H1 (cell line): ENCODE measurements at regions not wholly inside any gene's neighbourhood (a gene's known extent, or its start where the extent isn't known, plus 50 kb on each side); places are given as distances from the start of the nearest gene placed in this dataset.
A peak's percentile ranks its signal among the peaks of the same experiment; 100 is the strongest.

Source experiments
- CTCF ChIA-PET: fragments of 300-600 bp; sonication (Branson Sonifier 250); formaldehyde crosslinking; loops from one replicate; lab custom pipeline; 2021; ENCODE audit not compliant: partially characterized antibody; lab: Charles Lee
- POLR2A ChIA-PET: fragments of 300-600 bp; sonication (Branson Sonifier 250); formaldehyde crosslinking; loops from one replicate; lab custom pipeline; 2021; ENCODE audit warnings: inconsistent platforms; ENCODE audit not compliant: partially characterized antibody; lab: Charles Lee
- DNase-seq, 2 experiments: peaks; one replicate each; pipeline versions ENCODE4 v3.0.0 to v3.0.0-alpha.2; 2010 to 2022; ENCODE audit warnings: low spot score in 2 of 2, low read depth in 1 of 2, mixed read lengths in 1 of 2
- FAIRE-seq: peaks from 2 replicates; lab custom pipeline; 2011; peaks lifted over from hg19 to GRCh38; lab: Jason Lieb, UNC
- H2AFZ ChIP-seq: 2 replicates; pipeline ENCODE4 v1.8.1; 2012; ENCODE audit warnings: low read length, inconsistent platforms
- H2AK5ac ChIP-seq: 2 replicates; pipeline ENCODE4 v1.6.1; 2013; ENCODE audit warnings: low read depth, low read length
- H2BK120ac ChIP-seq: replicated peaks from 2 replicates; pipeline ENCODE3; 2013; ENCODE audit warnings: low read depth, low read length, inconsistent platforms
- H2BK12ac ChIP-seq: 2 replicates; pipeline ENCODE4 v1.6.1; 2013; ENCODE audit warnings: low read depth, low read length
- H2BK15ac ChIP-seq: 2 replicates; pipeline ENCODE4 v1.6.1; 2013; ENCODE audit warnings: low read length
- H2BK20ac ChIP-seq: 2 replicates; pipeline ENCODE4 v1.6.1; 2013; ENCODE audit warnings: low read length
- H2BK5ac ChIP-seq: 2 replicates; pipeline ENCODE4 v1.6.1; 2013; ENCODE audit warnings: low read depth, low read length
- H3K14ac ChIP-seq: 2 replicates; pipeline ENCODE4 v1.6.1; 2013; ENCODE audit warnings: inconsistent platforms; ENCODE audit not compliant: insufficient read length
- H3K18ac ChIP-seq: 2 replicates; pipeline ENCODE4 v1.6.1; 2013; ENCODE audit warnings: low read length; ENCODE audit errors: extremely low read depth
- H3K23ac ChIP-seq: 2 replicates; pipeline ENCODE4 v1.6.1; 2013; ENCODE audit warnings: inconsistent platforms; ENCODE audit not compliant: insufficient read length
- H3K23me2 ChIP-seq: 2 replicates; pipeline ENCODE4 v1.6.1; 2013; ENCODE audit warnings: low read depth, low read length
- H3K27ac ChIP-seq: 2 replicates; pipeline ENCODE4 v1.6.1; 2011; ENCODE audit warnings: low read depth, low read length, inconsistent platforms
- H3K27me3 ChIP-seq, 4 experiments: replicated peaks in 1 of 4; 1 replicate in 1 of 4; 2 replicates in 3 of 4; pipeline versions ENCODE4 v1.6.1 to v1.8.1; 2011 to 2013; ENCODE audit warnings: low read length in 3 of 4, mild to moderate bottlenecking in 3 of 4, inconsistent platforms in 2 of 4, mixed read lengths in 2 of 4, moderate library complexity in 1 of 4; ENCODE audit not compliant: control insufficient read depth in 3 of 4, insufficient read depth in 3 of 4; ENCODE audit errors: extremely low read depth in 1 of 4
- H3K36me3 ChIP-seq, 4 experiments: 2 replicates each; pipeline versions ENCODE4 v1.6.1 to v1.8.1; 2011 to 2013; ENCODE audit warnings: mild to moderate bottlenecking in 4 of 4, low read length in 3 of 4, moderate library complexity in 2 of 4, control low read depth in 1 of 4, inconsistent platforms in 1 of 4; ENCODE audit not compliant: insufficient read depth in 4 of 4, control insufficient read depth in 2 of 4
- H3K4ac ChIP-seq: replicated peaks from 2 replicates; pipeline ENCODE3; 2013; ENCODE audit warnings: low read length, low read depth, mixed read lengths, inconsistent platforms; ENCODE audit not compliant: insufficient read length
- H3K4me1 ChIP-seq, 4 experiments: replicated peaks in 1 of 4; 1 replicate in 1 of 4; 2 replicates in 3 of 4; pipeline versions ENCODE4 v1.6.1 to v1.8.1; 2011 to 2013; ENCODE audit warnings: low read length in 3 of 4, inconsistent platforms in 2 of 4, mixed read lengths in 1 of 4; ENCODE audit not compliant: insufficient read depth in 4 of 4, control insufficient read depth in 3 of 4
- H3K4me2 ChIP-seq, 2 experiments: 2 replicates each; pipeline versions ENCODE4 v1.6.1 to v1.8.1; 2011 to 2013; ENCODE audit warnings: low read depth in 2 of 2, low read length in 2 of 2, control low read depth in 1 of 2, inconsistent platforms in 1 of 2, mild to moderate bottlenecking in 1 of 2; ENCODE audit not compliant: insufficient read depth in 1 of 2
- H3K4me3 ChIP-seq, 4 experiments: fragments of 200-600, 300-600 bp in 1 of 4; sonication (generic), shearing (Covaris generic), sonication (Bioruptor Twin) in 1 of 4; 2 replicates each; pipeline versions ENCODE4 v1.5.1 to v1.8.1; 2011 to 2016; ENCODE audit warnings: low read length in 4 of 4, low read depth in 3 of 4, control low read depth in 2 of 4, inconsistent platforms in 2 of 4, mild to moderate bottlenecking in 2 of 4, mixed read lengths in 1 of 4, moderate library complexity in 1 of 4; ENCODE audit not compliant: insufficient read depth in 2 of 4; ENCODE audit errors: extremely low read depth in 1 of 4
- H3K56ac ChIP-seq: replicated peaks from 2 replicates; pipeline ENCODE3; 2013; ENCODE audit warnings: low read depth, mild to moderate bottlenecking, mixed read lengths, low read length, inconsistent platforms; ENCODE audit not compliant: insufficient read length
- H3K79me1 ChIP-seq: 2 replicates; pipeline ENCODE4 v1.6.1; 2013; ENCODE audit warnings: low read depth, low read length, control low read depth
- H3K79me2 ChIP-seq, 2 experiments: 2 replicates each; pipeline versions ENCODE4 v1.6.1 to v1.8.1; 2012 to 2013; ENCODE audit warnings: low read length in 2 of 2, mild to moderate bottlenecking in 2 of 2, inconsistent platforms in 1 of 2; ENCODE audit not compliant: insufficient read depth in 2 of 2, control insufficient read depth in 1 of 2
- H3K9ac ChIP-seq, 4 experiments: replicated peaks in 1 of 4; 1 replicate in 1 of 4; 2 replicates in 3 of 4; pipeline versions ENCODE4 v1.6.1 to v1.8.1; 2011 to 2013; ENCODE audit warnings: low read depth in 3 of 4, low read length in 3 of 4, control low read depth in 2 of 4, mild to moderate bottlenecking in 2 of 4, moderate library complexity in 2 of 4, inconsistent platforms in 1 of 4; ENCODE audit errors: extremely low read depth in 1 of 4
- H3K9me3 ChIP-seq, 2 experiments: 2 replicates each; pipeline versions ENCODE4 v1.6.1 to v1.8.1; 2012 to 2013; ENCODE audit warnings: mild to moderate bottlenecking in 2 of 2, moderate library complexity in 2 of 2, control low read depth in 1 of 2, inconsistent platforms in 1 of 2, low read depth in 1 of 2, low read length in 1 of 2, mixed read lengths in 1 of 2; ENCODE audit not compliant: insufficient read depth in 2 of 2
- H4K20me1 ChIP-seq, 2 experiments: replicated peaks in 1 of 2; 2 replicates each; pipeline versions ENCODE3 to v1.8.1; 2011 to 2013; ENCODE audit warnings: inconsistent platforms in 2 of 2, low read length in 2 of 2, mild to moderate bottlenecking in 1 of 2; ENCODE audit not compliant: insufficient read depth in 2 of 2, control insufficient read depth in 1 of 2
- H4K5ac ChIP-seq: 2 replicates; pipeline ENCODE4 v1.6.1; 2013; ENCODE audit warnings: low read length, low read depth, mixed read lengths, inconsistent platforms; ENCODE audit not compliant: insufficient read length
- H4K8ac ChIP-seq: 2 replicates; pipeline ENCODE4 v1.8.0; 2013; ENCODE audit warnings: mild to moderate bottlenecking, moderate library complexity, low read length, inconsistent platforms; ENCODE audit not compliant: insufficient read depth; ENCODE audit errors: extremely low read depth
- H4K91ac ChIP-seq: replicated peaks from 2 replicates; pipeline ENCODE3; 2013; ENCODE audit warnings: low read length, mixed read lengths, inconsistent platforms; ENCODE audit not compliant: insufficient read length
- RAD21 ChIP-seq, 2 experiments: IDR thresholded peaks in 1 of 2; conservative IDR thresholded peaks in 1 of 2; 2 replicates each; pipeline ENCODE4 v1.6.1; 2011; ENCODE audit warnings: low read depth in 2 of 2, low read length in 2 of 2, improper control_type of control experiment in 1 of 2, inconsistent platforms in 1 of 2, mild to moderate bottlenecking in 1 of 2, moderate library complexity in 1 of 2
- SIN3A ChIP-seq, 2 experiments: IDR thresholded peaks in 1 of 2; conservative IDR thresholded peaks in 1 of 2; 2 replicates each; pipeline ENCODE4 v1.6.1; 2011 to 2012; ENCODE audit warnings: low read length in 2 of 2, improper control_type of control experiment in 1 of 2, low read depth in 1 of 2, mild to moderate bottlenecking in 1 of 2
- WGBS, 2 experiments: shearing (Covaris generic) in 1 of 2; methylation state at CpG; one replicate each; pipeline versions ENCODE4 v1.1.6 to v1.1.7; 2013 to 2015; ENCODE audit warnings: low lambda C conversion rate in 2 of 2, mixed read lengths in 2 of 2, inconsistent platforms in 1 of 2, low coverage in 1 of 2, missing lambda C conversion rate in 1 of 2; ENCODE audit not compliant: insufficient replicate concordance in 2 of 2, insufficient coverage in 1 of 2, insufficient read length in 1 of 2; ENCODE audit errors: extremely low coverage in 1 of 2, missing lambda C conversion rate in 1 of 2; 5-methylcytosine and 5-hydroxymethylcytosine counted together
- TF ChIP-seq, protein P1 (sequence below), 3 experiments: IDR thresholded peaks; 1 replicate in 2 of 3; 2 replicates in 1 of 3; pipeline versions ENCODE4 v1.5.1 to v1.6.1; 2011; ENCODE audit warnings: low read length in 3 of 3, mild to moderate bottlenecking in 3 of 3, inconsistent platforms in 2 of 3, low read depth in 1 of 3, moderate library complexity in 1 of 3; ENCODE audit not compliant: insufficient read depth in 1 of 3; ENCODE audit errors: control extremely low read depth in 1 of 3

GRCh38 chr3:4107430-4107829, 195.7 kb upstream of the SETMAR start:
- Histone ChIP-seq H3K9ac (no peak overlapping the region), H3K23ac (no peak overlapping the region), H4K20me1 (no peaks in the 10 kb centered on the region), H3K14ac (no peak overlapping the region), H3K27ac (no peak overlapping the region), H2BK12ac (no peak overlapping the region), H2BK120ac (no peak overlapping the region), H2AFZ (no peak overlapping the region), H3K79me2 (no peaks in the 10 kb centered on the region), H3K27me3 (no peaks in the 10 kb centered on the region), H2BK20ac (no peak overlapping the region), H3K4me3 (no peak overlapping the region), H2BK5ac (no peak overlapping the region), H4K5ac (no peak overlapping the region), H3K56ac (no peak overlapping the region), H4K91ac (no peak overlapping the region), H2BK15ac (no peak overlapping the region), H4K8ac (no peak overlapping the region), H3K79me1 (no peaks in the 10 kb centered on the region), H3K9me3 (no peaks in the 10 kb centered on the region), H3K23me2 (no peaks in the 10 kb centered on the region), H3K4me2 (no peak overlapping the region), H2AK5ac (no peak overlapping the region), H3K4me1 (no peaks in the 10 kb centered on the region), H3K4ac (no peak overlapping the region), H3K18ac (no peak overlapping the region), H3K36me3 (no peaks in the 10 kb centered on the region)
- TF ChIP-seq RAD21 (IDR thresholded peaks at IDR 0.05 in 1 of 2, conservative IDR thresholded peaks at IDR 0.05 in 1 of 2; ENCODE audit: low read depth in 2 of 2, low read length in 2 of 2) (peak; percentile 25 to 50; a peak in 3 of 4 replicates), SIN3A (conservative IDR thresholded peaks at IDR 0.05 in 1 of 2, IDR thresholded peaks at IDR 0.05 in 1 of 2; ENCODE audit: low read depth in 1 of 2, low read length in 2 of 2) (no peak)
- TF ChIP-seq, protein P1, sequence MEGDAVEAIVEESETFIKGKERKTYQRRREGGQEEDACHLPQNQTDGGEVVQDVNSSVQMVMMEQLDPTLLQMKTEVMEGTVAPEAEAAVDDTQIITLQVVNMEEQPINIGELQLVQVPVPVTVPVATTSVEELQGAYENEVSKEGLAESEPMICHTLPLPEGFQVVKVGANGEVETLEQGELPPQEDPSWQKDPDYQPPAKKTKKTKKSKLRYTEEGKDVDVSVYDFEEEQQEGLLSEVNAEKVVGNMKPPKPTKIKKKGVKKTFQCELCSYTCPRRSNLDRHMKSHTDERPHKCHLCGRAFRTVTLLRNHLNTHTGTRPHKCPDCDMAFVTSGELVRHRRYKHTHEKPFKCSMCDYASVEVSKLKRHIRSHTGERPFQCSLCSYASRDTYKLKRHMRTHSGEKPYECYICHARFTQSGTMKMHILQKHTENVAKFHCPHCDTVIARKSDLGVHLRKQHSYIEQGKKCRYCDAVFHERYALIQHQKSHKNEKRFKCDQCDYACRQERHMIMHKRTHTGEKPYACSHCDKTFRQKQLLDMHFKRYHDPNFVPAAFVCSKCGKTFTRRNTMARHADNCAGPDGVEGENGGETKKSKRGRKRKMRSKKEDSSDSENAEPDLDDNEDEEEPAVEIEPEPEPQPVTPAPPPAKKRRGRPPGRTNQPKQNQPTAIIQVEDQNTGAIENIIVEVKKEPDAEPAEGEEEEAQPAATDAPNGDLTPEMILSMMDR (IDR thresholded peaks at IDR 0.05; ENCODE audit: control extremely low read depth in 1 of 3, insufficient read depth in 1 of 3, low read depth in 1 of 3, low read length in 3 of 3), result peak in 2 of 3 experiments; percentile 34 to 53; a peak in 3 of 4 replicates
- 70% methylated on average over 3 of the region's 3 CpGs; no CpG with 5 or more reads in 1 of the 2 experiments for WGBS, 2 experiments
- DNase-seq, result no peak
- ChIA-PET CTCF (interaction anchor here (0.7 to 2.5 kb wide), 19 partner anchors 9 to 1128 kb away, joined by 3 to 13 read pairs (median 4); no protein-coding TSS in a partner anchor), POLR2A (no interaction called here)
- peak; percentile 58 for FAIRE-seq
